Endodermal cell (in vitro differentiated cells): ENCODE measurements at regions not wholly inside any gene's neighbourhood (a gene's known extent, or its start where the extent isn't known, plus 50 kb on each side); places are given as distances from the start of the nearest gene placed in this dataset.

Source experiments
- DNase-seq: peaks from one replicate; pipeline ENCODE4 v3.0.0-alpha.2; 2017
- H3K27ac ChIP-seq: 2 replicates; pipeline ENCODE4 v1.5.1; 2013; ENCODE audit warnings: mild to moderate bottlenecking, low read depth, low read length, moderate library complexity
- H3K27me3 ChIP-seq: 2 replicates; pipeline ENCODE4 v1.6.1; 2013; ENCODE audit warnings: mild to moderate bottlenecking, low read length, moderate library complexity; ENCODE audit not compliant: insufficient read depth, control insufficient read depth, poor library complexity, severe bottlenecking
- H3K36me3 ChIP-seq: 2 replicates; pipeline ENCODE4 v1.7.0; 2013; ENCODE audit warnings: mild to moderate bottlenecking, low read length, moderate library complexity; ENCODE audit not compliant: control insufficient read depth, insufficient read depth
- H3K4me1 ChIP-seq: one replicate; pipeline ENCODE4 v1.7.0; 2013; ENCODE audit warnings: low read length; ENCODE audit not compliant: control insufficient read depth, insufficient read depth
- H3K4me3 ChIP-seq: 2 replicates; pipeline ENCODE4 v1.5.1; 2013; ENCODE audit warnings: mild to moderate bottlenecking, low read length, moderate library complexity
- H3K9ac ChIP-seq: 2 replicates; pipeline ENCODE4 v1.6.1; 2013; ENCODE audit warnings: mild to moderate bottlenecking, low read length, moderate library complexity; ENCODE audit not compliant: poor library complexity, severe bottlenecking; ENCODE audit errors: extremely low read depth
- H3K9me3 ChIP-seq: 2 replicates; pipeline ENCODE4 v1.6.1; 2013; ENCODE audit warnings: mild to moderate bottlenecking, low read length, moderate library complexity; ENCODE audit not compliant: control insufficient read depth
- H3K27ac Mint-ChIP-seq: 2 replicates; pipeline ENCODE4 v1.8.0; 2020; ENCODE audit warnings: mixed read lengths
- H3K27me3 Mint-ChIP-seq: 2 replicates; pipeline ENCODE4 v1.8.0; 2021; ENCODE audit warnings: mild to moderate bottlenecking, mixed read lengths; ENCODE audit not compliant: insufficient read depth
- H3K36me3 Mint-ChIP-seq: 2 replicates; pipeline ENCODE4 v1.8.0; 2020; ENCODE audit warnings: low read depth, mixed read lengths
- H3K4me1 Mint-ChIP-seq: 2 replicates; pipeline ENCODE4 v1.8.0; 2020; ENCODE audit warnings: mixed read lengths
- H3K4me3 Mint-ChIP-seq: 2 replicates; pipeline ENCODE4 v1.8.0; 2020; ENCODE audit warnings: mild to moderate bottlenecking, moderate library complexity, mixed read lengths
- H3K9me3 Mint-ChIP-seq: 2 replicates; pipeline ENCODE4 v1.8.0; 2020; ENCODE audit warnings: mild to moderate bottlenecking, mixed read lengths
- WGBS, 2 experiments: methylation state at CpG; one replicate each; pipeline versions ENCODE4 v1.1.5 to v1.1.7; 2013; ENCODE audit warnings: missing lambda C conversion rate in 2 of 2, mixed read lengths in 1 of 2; ENCODE audit not compliant: insufficient coverage in 1 of 2, insufficient read length in 1 of 2; 5-methylcytosine and 5-hydroxymethylcytosine counted together
- TF ChIP-seq, protein P1 (sequence below): fragments of 200-600 bp; sonication (generic); conservative IDR thresholded peaks from 2 replicates; pipeline ENCODE4 v1.5.0; 2021; ENCODE audit warnings: antibody characterized with exemption, mild to moderate bottlenecking

DNA sequence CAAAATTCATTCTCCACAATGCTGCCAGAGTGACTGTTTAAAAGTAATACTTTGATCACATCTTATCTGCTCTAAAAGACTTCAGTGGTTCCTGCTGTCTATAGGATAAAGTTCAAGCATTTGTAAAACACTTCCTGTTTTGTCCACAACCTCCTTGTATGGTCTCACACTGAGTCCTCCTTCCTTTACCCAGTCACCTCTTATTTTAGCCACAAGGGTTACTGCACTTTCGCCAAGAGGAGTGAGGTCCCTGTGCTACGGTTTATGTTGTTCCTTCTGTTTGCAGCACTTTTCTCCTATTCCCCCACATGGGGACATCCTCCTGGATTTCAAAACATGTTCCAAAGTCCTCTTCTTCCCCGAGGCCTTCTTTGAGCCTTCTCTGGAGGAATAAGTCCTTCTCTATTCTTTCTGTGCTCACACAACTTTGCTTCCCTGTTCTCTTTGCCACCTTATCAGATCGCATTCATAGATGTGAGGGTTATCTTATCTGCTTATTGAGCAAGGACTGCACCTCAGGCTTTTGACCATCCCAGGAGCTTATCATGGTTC is 112.2 kb upstream of the NABP1 start:
- Mint-ChIP-seq H3K9me3 (no peaks in the 10 kb centered on the region), H3K27ac (peak overlapping the region; percentile 1), H3K4me3 (no peak overlapping the region), H3K36me3 (no peaks in the 10 kb centered on the region), H3K4me1 (peaks cover 25% of the 10 kb centered on the region), H3K27me3 (peaks cover 2% of the 10 kb centered on the region)
- Histone ChIP-seq H3K36me3 (no peaks in the 10 kb centered on the region), H3K4me3 (no peak overlapping the region), H3K4me1 (no peaks in the 10 kb centered on the region), H3K9me3 (no peaks in the 10 kb centered on the region), H3K27me3 (no peaks in the 10 kb centered on the region), H3K9ac (no peak overlapping the region), H3K27ac (no peak overlapping the region)
- TF ChIP-seq, protein P1, sequence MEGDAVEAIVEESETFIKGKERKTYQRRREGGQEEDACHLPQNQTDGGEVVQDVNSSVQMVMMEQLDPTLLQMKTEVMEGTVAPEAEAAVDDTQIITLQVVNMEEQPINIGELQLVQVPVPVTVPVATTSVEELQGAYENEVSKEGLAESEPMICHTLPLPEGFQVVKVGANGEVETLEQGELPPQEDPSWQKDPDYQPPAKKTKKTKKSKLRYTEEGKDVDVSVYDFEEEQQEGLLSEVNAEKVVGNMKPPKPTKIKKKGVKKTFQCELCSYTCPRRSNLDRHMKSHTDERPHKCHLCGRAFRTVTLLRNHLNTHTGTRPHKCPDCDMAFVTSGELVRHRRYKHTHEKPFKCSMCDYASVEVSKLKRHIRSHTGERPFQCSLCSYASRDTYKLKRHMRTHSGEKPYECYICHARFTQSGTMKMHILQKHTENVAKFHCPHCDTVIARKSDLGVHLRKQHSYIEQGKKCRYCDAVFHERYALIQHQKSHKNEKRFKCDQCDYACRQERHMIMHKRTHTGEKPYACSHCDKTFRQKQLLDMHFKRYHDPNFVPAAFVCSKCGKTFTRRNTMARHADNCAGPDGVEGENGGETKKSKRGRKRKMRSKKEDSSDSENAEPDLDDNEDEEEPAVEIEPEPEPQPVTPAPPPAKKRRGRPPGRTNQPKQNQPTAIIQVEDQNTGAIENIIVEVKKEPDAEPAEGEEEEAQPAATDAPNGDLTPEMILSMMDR, result no peak
- WGBS, 2 experiments, result 67 to 81% methylated on average over 3 to 4 of the region's 4 CpGs
- no peak for DNase-seq

GRCh38 chr2:191566344-191566743 is 111.6 kb upstream of the NABP1 start:
- Mint-ChIP-seq H3K4me1 (peaks cover 31% of the 10 kb centered on the region), H3K4me3 (no peak overlapping the region), H3K27me3 (peaks cover 2% of the 10 kb centered on the region), H3K9me3 (no peaks in the 10 kb centered on the region), H3K36me3 (no peaks in the 10 kb centered on the region), H3K27ac (no peak overlapping the region)
- H3K36me3 ChIP-seq, result no peaks in the 10 kb centered on the region
- H3K4me1 ChIP-seq, result no peaks in the 10 kb centered on the region
- TF ChIP-seq, protein P1, result peak; percentile 89
- peak; percentile 95 for DNase-seq
- H3K27me3 ChIP-seq, result no peaks in the 10 kb centered on the region
- WGBS, 2 experiments, result 68 to 92% methylated on average over 2 to 8 of the region's 8 CpGs
- H3K9ac ChIP-seq, result no peak overlapping the region
- no peak overlapping the region for H3K27ac ChIP-seq
- no peak overlapping the region for H3K4me3 ChIP-seq
- H3K9me3 ChIP-seq, result no peaks in the 10 kb centered on the region

DNA sequence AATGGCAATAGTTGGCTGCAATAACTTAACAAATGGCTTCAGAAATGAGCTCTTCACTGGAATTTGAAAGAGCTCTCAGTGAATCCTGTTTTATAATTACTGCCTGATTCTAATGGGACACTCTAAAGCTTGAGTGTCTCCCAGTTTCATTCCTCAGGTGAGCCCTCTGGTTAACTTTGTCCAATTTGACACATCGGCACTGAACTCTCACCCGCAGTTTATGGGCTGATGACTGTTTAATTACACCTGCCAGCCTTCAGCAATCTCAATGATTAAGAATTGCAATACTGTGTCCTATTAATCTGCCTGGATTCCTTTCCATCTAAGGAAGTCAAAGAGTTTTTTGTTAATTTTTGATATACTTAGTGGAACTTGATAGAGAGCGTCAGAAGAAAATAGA is 110.7 kb upstream of the NABP1 start:
- Histone ChIP-seq H3K27ac (no peak overlapping the region), H3K36me3 (no peaks in the 10 kb centered on the region), H3K4me3 (no peak overlapping the region), H3K4me1 (no peaks in the 10 kb centered on the region), H3K27me3 (peaks cover 3% of the 10 kb centered on the region), H3K9me3 (no peaks in the 10 kb centered on the region), H3K9ac (no peak overlapping the region)
- Mint-ChIP-seq H3K4me3 (no peak overlapping the region), H3K9me3 (no peaks in the 10 kb centered on the region), H3K27ac (no peak overlapping the region), H3K27me3 (peaks cover 2% of the 10 kb centered on the region), H3K4me1 (peaks cover 33% of the 10 kb centered on the region), H3K36me3 (no peaks in the 10 kb centered on the region)
- no peak for DNase-seq
- TF ChIP-seq, protein P1, result no peak
- 91 to 100% methylated on average over 2 to 3 of the region's 3 CpGs for WGBS, 2 experiments
